ENCODE measurements at regions not wholly inside any gene's neighbourhood (a gene's known extent, or its start where the extent isn't known, plus 50 kb on each side); places are given as distances from the start of the nearest gene placed in this dataset.

DNA sequence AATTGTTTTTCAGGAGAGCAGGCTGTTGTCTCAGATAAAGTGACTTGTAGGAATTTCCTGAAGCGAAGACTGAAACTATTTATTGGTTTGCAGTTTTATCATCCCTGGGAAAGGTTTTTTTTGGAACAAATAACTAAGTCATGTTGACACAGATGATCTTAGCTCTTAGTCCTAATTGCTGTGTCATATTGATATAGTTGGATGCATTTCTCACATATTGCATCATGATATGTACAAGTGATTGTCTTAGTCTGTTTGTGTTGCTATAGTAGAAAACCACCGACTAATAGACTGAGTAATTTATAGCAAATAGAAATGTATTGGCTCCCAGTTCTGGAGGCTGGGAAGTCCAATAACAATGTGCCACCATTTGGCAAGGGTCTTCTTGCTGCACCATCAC lies 397.5 kb upstream of the PPP1R2C start:
- no peaks in the 10 kb centered on the region for H3K4me1 Mint-ChIP-seq (ENCODE audit: unreplicated experiment)
- no peak for DNase-seq (ENCODE audit: extremely low spot score, unreplicated experiment)
- H3K9me3 Mint-ChIP-seq (ENCODE audit: unreplicated experiment): peaks cover 25% of the 10 kb centered on the region
- H3K36me3 Mint-ChIP-seq (ENCODE audit: unreplicated experiment): no peaks in the 10 kb centered on the region
- TF ChIP-seq, protein P1, sequence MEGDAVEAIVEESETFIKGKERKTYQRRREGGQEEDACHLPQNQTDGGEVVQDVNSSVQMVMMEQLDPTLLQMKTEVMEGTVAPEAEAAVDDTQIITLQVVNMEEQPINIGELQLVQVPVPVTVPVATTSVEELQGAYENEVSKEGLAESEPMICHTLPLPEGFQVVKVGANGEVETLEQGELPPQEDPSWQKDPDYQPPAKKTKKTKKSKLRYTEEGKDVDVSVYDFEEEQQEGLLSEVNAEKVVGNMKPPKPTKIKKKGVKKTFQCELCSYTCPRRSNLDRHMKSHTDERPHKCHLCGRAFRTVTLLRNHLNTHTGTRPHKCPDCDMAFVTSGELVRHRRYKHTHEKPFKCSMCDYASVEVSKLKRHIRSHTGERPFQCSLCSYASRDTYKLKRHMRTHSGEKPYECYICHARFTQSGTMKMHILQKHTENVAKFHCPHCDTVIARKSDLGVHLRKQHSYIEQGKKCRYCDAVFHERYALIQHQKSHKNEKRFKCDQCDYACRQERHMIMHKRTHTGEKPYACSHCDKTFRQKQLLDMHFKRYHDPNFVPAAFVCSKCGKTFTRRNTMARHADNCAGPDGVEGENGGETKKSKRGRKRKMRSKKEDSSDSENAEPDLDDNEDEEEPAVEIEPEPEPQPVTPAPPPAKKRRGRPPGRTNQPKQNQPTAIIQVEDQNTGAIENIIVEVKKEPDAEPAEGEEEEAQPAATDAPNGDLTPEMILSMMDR (IDR thresholded peaks at IDR 0.05): no peak
- H3K27me3 Mint-ChIP-seq (ENCODE audit: unreplicated experiment): no peaks in the 10 kb centered on the region
- no peak overlapping the region for H3K4me3 Mint-ChIP-seq (ENCODE audit: unreplicated experiment)
- H3K27ac Mint-ChIP-seq (ENCODE audit: unreplicated experiment): no peak overlapping the region

DNA sequence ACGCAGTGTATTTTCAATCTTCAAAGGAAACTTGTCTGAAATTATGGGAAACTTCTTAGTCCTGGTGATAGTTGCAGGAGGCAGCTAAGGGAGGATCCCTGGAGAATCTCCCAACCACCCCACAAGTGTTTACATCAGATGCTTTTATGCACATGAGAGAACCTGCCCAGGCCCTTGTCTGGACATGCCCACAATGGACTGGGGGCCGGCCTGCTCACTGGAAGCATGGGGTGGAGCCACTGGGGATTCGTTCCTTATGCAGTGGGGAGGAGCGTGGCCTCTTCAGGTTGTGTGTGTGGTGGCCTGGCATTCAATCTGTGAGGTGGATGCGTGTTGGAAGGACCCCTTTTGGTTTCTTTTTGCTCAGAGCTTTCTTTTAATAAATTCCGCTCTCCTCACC lies 398.7 kb upstream of the PPP1R2C start:
- H3K4me3 Mint-ChIP-seq (ENCODE audit: unreplicated experiment): no peak overlapping the region
- no peak overlapping the region for H3K27ac Mint-ChIP-seq (ENCODE audit: unreplicated experiment)
- H3K9me3 Mint-ChIP-seq (ENCODE audit: unreplicated experiment): peaks cover 25% of the 10 kb centered on the region
- no peak for DNase-seq (ENCODE audit: extremely low spot score, unreplicated experiment)
- no peaks in the 10 kb centered on the region for H3K4me1 Mint-ChIP-seq (ENCODE audit: unreplicated experiment)
- TF ChIP-seq, protein P1 (IDR thresholded peaks at IDR 0.05): no peak
- H3K36me3 Mint-ChIP-seq (ENCODE audit: unreplicated experiment): no peaks in the 10 kb centered on the region
- H3K27me3 Mint-ChIP-seq (ENCODE audit: unreplicated experiment): no peaks in the 10 kb centered on the region

DNA sequence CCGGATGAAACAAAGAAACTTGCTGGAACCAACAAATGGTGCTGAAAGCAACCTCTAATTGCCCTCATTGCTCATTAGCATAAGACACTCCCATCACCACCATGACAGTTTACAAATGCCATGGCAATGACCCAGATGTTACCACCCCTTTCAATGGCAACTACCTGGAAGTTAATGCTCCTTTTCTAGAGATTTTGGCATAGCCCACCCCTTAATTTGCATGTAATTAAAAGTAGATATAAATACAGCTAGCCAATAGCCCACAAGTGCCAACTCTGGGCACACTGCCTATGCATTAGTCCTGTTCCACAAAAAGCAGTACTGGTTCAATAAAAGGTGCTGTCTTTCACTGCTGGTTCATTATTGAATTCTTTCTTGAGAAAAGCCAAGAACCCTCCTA lies 410.3 kb upstream of the PPP1R2C start:
- Mint-ChIP-seq H3K4me3 (ENCODE audit: unreplicated experiment) (no peak overlapping the region), H3K36me3 (ENCODE audit: unreplicated experiment) (no peaks in the 10 kb centered on the region), H3K27ac (ENCODE audit: unreplicated experiment) (no peak overlapping the region), H3K27me3 (ENCODE audit: unreplicated experiment) (no peaks in the 10 kb centered on the region), H3K9me3 (ENCODE audit: unreplicated experiment) (peaks cover 20% of the 10 kb centered on the region), H3K4me1 (ENCODE audit: unreplicated experiment) (no peaks in the 10 kb centered on the region)
- TF ChIP-seq, protein P1 (IDR thresholded peaks at IDR 0.05): no peak
- DNase-seq (ENCODE audit: extremely low spot score, unreplicated experiment): no peak

DNA sequence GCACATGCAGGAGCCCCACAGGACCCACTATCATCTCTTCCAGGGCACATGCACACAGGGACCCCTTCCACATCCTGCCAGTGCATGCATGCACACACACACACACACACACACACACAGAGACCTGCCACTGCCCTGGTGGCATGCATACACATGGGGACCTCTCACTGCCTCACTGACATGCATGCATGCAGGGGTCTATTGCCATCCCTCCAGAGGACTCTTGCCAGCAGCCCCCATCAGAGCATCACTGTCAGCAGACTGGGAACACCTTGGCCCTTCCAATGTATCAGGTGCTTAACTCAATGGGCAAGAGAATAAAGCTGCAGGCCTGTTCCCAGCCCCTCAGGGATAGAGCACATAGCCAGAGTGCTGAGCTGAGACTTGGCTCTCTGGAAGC lies 433.6 kb upstream of the PPP1R2C start:
- DNase-seq (ENCODE audit: extremely low spot score, unreplicated experiment): no peak
- H3K27ac Mint-ChIP-seq (ENCODE audit: unreplicated experiment): no peak overlapping the region
- H3K36me3 Mint-ChIP-seq (ENCODE audit: unreplicated experiment): no peaks in the 10 kb centered on the region
- H3K9me3 Mint-ChIP-seq (ENCODE audit: unreplicated experiment): peaks cover 68% of the 10 kb centered on the region
- no peak overlapping the region for H3K4me3 Mint-ChIP-seq (ENCODE audit: unreplicated experiment)
- H3K27me3 Mint-ChIP-seq (ENCODE audit: unreplicated experiment): no peaks in the 10 kb centered on the region
- H3K4me1 Mint-ChIP-seq (ENCODE audit: unreplicated experiment): no peaks in the 10 kb centered on the region
- TF ChIP-seq, protein P1 (IDR thresholded peaks at IDR 0.05): no peak

DNA sequence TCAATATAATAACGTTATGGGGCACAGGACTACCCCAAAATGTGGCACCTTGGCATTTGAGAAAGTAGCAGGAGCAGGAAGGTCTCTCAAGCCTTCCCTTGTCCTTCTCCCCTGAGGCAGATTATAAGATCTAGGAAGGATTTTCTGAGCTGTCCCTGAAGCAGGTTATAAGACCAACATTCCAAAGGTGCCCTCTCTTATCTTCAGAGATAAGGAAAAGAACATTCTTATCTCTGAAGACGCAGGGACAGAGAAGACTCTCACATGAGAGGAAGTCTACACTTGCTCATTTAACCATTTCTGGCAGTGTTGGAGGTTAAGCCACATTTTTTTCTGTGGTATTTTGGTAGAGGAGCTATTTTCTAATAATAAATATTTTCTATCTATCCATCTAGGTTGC lies 437.9 kb upstream of the MAOA start:
- peaks cover 29% of the 10 kb centered on the region for H3K9me3 Mint-ChIP-seq (ENCODE audit: unreplicated experiment)
- no peaks in the 10 kb centered on the region for H3K27me3 Mint-ChIP-seq (ENCODE audit: unreplicated experiment)
- no peak for DNase-seq (ENCODE audit: extremely low spot score, unreplicated experiment)
- H3K4me3 Mint-ChIP-seq (ENCODE audit: unreplicated experiment): no peak overlapping the region
- no peaks in the 10 kb centered on the region for H3K4me1 Mint-ChIP-seq (ENCODE audit: unreplicated experiment)
- TF ChIP-seq, protein P1 (IDR thresholded peaks at IDR 0.05): no peak
- H3K27ac Mint-ChIP-seq (ENCODE audit: unreplicated experiment): no peak overlapping the region
- H3K36me3 Mint-ChIP-seq (ENCODE audit: unreplicated experiment): no peaks in the 10 kb centered on the region
